ENCODE measurements at regions not wholly inside any gene's neighbourhood (a gene's known extent, or its start where the extent isn't known, plus 50 kb on each side); places are given as distances from the start of the nearest gene placed in this dataset.

GRCh38 chr4:80145739-80146138 is 51.6 kb upstream of the PRDM8 start:
- POLR2A ChIA-PET = no interaction called here
- no peaks in the 10 kb centered on the region for H3K4me1 ChIP-seq
- FAIRE-seq (no peak), ATAC-seq (no peak), DNase-seq (ENCODE audit: low read depth in 1 of 2, low spot score in 1 of 2) (no peak)
- H3K27ac ChIP-seq = no peak overlapping the region
- no peak overlapping the region for H3K4me3 ChIP-seq
- CTCF ChIA-PET = no interaction called here
- TF ChIP-seq CHD2 (IDR thresholded peaks at IDR 0.05; ENCODE audit: low read length, partially characterized antibody) (no peak), ZC3H11A (IDR thresholded peaks at IDR 0.05) (no peak), RFX5 (IDR thresholded peaks at IDR 0.05) (no peak), KDM5A (IDR thresholded peaks at IDR 0.05) (no peak), HEYL (CRISPR knock-in tag; IDR thresholded peaks at IDR 0.05) (no peak), ZSCAN20 (CRISPR knock-in tag; IDR thresholded peaks at IDR 0.05) (no peak)
- WGBS (ENCODE audit: missing lambda C conversion rate) = 25% methylated on average over 1 of the region's 1 CpG
- H3K9me3 ChIP-seq = no peaks in the 10 kb centered on the region
- H3K4me2 ChIP-seq = no peak overlapping the region

GRCh38 chr4:80144676-80145470 is 52.4 kb upstream of the PRDM8 start:
- Histone ChIP-seq H3K4me1 (no peaks in the 10 kb centered on the region), H3K4me2 (no peak overlapping the region), H3K27ac (no peak overlapping the region), H3K4me3 (no peak overlapping the region), H3K9me3 (no peaks in the 10 kb centered on the region)
- ChIA-PET POLR2A (no interaction called here), CTCF (interaction anchor here (0.7 kb wide), 1 partner anchor 21 kb away, joined by 4 read pairs; no protein-coding TSS in a partner anchor)
- no peak for TF ChIP-seq PHF8 (IDR thresholded peaks at IDR 0.05; ENCODE audit: borderline replicate concordance, low read depth)
- no peak for TF ChIP-seq KDM1A (IDR thresholded peaks at IDR 0.05; ENCODE audit: low read depth)
- TF ChIP-seq HDAC2 (IDR thresholded peaks at IDR 0.05) = no peak
- no peak for TF ChIP-seq ELK1 (IDR thresholded peaks at IDR 0.05; ENCODE audit: low read depth, low read length)
- TF ChIP-seq USF2 (IDR thresholded peaks at IDR 0.05) = no peak
- TF ChIP-seq CBX2 (IDR thresholded peaks at IDR 0.05; ENCODE audit: borderline replicate concordance, low read depth) = no peak
- no peak for TF ChIP-seq ZFP36 (IDR thresholded peaks at IDR 0.05; ENCODE audit: borderline replicate concordance, partially characterized antibody)
- TF ChIP-seq ZNF302 (CRISPR knock-in tag; IDR thresholded peaks at IDR 0.05) = no peak
- no peak for TF ChIP-seq CHD4 (IDR thresholded peaks at IDR 0.05; ENCODE audit: borderline replicate concordance)
- no peak for TF ChIP-seq MAX (IDR thresholded peaks at IDR 0.05)
- TF ChIP-seq TFCP2L1 (CRISPR knock-in tag; IDR thresholded peaks at IDR 0.05) = no peak
- no peak for TF ChIP-seq POLR2A (IDR thresholded peaks at IDR 0.05; ENCODE audit: low read length)
- no peak for TF ChIP-seq NFE2L2 (conservative IDR thresholded peaks at IDR 0.05; ENCODE audit: low read length)
- no peak for TF ChIP-seq EHMT2 (IDR thresholded peaks at IDR 0.05; ENCODE audit: low read depth)
- TF ChIP-seq BHLHE40 (IDR thresholded peaks at IDR 0.05; ENCODE audit: low read depth, low read length) = no peak
- no peak for TF ChIP-seq HOXB5 (CRISPR knock-in tag; IDR thresholded peaks at IDR 0.05)
- no peak for TF ChIP-seq CTCF (IDR thresholded peaks at IDR 0.05)
- FAIRE-seq = no peak
- DNase-seq (ENCODE audit: low read depth in 1 of 2, low spot score in 1 of 2) = no peak
- ATAC-seq = no peak

Data from A549 (cell line).